ENCODE measurements at regions not wholly inside any gene's neighbourhood (a gene's known extent, or its start where the extent isn't known, plus 50 kb on each side); places are given as distances from the start of the nearest gene placed in this dataset.
"Not testable (repeated sequence)": the region's sequence is repeated elsewhere in the genome, so short reads cannot be mapped to it uniquely, and the experiment has no call there.

DNA sequence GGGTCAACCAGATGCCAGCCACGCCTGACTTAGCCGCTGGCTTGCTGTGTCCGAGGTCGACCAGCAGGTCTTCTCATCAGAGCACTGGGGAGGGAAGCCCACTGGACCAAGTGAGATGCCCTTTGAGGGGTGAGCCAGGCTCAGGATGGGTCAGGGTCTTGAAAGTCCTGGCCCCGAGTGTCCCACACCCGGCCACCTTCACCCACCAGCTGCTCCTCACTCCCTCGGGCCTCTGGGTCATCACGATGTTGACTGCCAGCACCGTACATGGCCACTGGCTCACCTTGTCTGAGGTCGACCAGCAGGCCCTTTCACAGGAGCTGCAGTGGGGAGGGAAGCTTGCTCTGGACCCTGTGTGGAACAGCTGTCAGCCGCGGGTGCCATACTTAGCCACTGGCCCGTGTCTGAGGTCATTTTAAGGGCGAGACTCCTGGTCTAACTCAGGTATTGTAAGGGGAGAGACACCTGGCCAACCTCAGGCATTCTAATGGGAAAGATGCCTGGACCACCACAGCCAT lies 1361.3 kb downstream of the UQCRFS1 start:
- DNase-seq (ENCODE audit: low spot score) = no peak

GRCh38 chr19:27851002-27851481 lies 1361.9 kb downstream of the UQCRFS1 start:
- no peak for DNase-seq (ENCODE audit: low spot score)

- no peak for DNase-seq (ENCODE audit: low spot score)
Observed at GRCh38 chr19:27846944-27847343, 1366.0 kb downstream of the UQCRFS1 start.

- DNase-seq (ENCODE audit: low spot score) = no peak
Observed at GRCh38 chr19:27844261-27844660, 1368.7 kb downstream of the UQCRFS1 start.

- DNase-seq (ENCODE audit: low spot score) = no peak
Observed at GRCh38 chr19:27843861-27844260, 1369.1 kb downstream of the UQCRFS1 start.

DNA sequence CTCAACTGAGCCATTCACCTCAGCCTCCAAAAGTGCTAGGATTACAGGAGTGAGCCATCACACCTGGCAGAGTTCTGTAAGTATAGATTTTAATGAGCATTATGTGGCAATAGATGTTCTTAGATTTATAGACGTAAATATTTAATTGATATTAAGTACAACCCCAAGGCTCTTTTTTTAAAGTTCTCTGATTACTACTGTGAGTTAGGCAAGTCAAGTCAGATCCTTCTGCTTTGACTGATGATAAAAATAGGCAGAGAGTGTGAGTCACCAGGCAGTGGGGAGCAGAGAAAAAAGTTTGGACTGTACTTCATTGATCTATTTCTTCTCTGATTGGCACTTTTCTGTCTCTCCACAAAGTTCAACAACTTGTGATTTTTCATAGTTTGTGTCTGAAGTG lies 1379.9 kb downstream of the UQCRFS1 start:
- peak; percentile 6 for DNase-seq (ENCODE audit: low spot score)

DNA sequence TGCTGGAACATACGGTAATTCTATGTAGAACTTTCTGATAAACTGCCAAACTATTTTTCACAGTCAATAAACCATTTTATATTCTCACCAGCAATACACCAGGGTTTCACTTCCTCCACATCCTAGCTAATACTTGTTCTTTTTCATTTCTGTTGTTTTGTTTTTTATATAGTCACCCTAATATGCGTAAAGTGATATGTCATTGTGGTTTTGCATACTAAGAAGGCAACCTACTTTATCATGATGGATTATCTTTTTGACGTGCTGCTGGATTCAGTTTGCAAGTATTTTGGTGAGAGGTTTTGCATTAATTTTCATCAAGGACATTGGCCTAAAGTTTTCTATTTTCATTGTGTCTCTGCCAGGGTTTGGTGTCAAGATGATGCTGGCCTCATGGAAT lies 1384.1 kb downstream of the UQCRFS1 start:
- no peak for DNase-seq (ENCODE audit: low spot score)

GRCh38 chr19:27824108-27824507 lies 1388.8 kb downstream of the UQCRFS1 start:
- no peak for DNase-seq (ENCODE audit: low spot score)

GRCh38 chr19:27822336-27822735 lies 1390.6 kb downstream of the UQCRFS1 start:
- DNase-seq (ENCODE audit: low spot score) = no peak

DNA sequence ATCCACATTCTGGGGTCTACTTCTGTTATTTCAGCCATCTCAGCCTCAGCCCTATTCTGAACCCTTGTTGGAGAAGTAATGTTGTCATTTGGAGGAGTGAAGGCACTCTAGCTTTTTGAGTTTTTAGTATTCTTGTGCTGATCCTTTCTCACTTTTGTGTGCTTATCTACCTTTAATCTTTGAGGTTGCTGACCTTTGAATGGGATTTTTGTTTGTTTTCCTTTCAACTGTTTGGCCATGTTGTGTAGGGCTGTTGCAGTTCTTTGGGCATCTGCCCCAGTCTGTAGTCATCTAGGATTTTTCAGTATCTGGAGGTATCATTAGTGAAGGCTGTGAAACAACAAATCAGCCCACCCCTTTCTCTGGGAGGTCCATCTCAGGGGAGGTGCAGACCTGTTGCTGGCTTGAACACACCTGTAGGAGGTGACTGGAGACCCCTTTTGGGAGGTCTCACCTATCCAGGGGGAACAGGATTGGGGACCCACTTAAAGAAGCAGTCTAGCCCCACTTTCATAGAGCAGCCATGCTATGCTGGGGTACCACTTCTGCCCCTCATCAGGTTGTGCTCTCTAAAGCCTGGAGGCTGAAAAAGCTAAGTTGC lies 1391.4 kb downstream of the UQCRFS1 start:
- no peak for DNase-seq (ENCODE audit: low spot score)

DNA sequence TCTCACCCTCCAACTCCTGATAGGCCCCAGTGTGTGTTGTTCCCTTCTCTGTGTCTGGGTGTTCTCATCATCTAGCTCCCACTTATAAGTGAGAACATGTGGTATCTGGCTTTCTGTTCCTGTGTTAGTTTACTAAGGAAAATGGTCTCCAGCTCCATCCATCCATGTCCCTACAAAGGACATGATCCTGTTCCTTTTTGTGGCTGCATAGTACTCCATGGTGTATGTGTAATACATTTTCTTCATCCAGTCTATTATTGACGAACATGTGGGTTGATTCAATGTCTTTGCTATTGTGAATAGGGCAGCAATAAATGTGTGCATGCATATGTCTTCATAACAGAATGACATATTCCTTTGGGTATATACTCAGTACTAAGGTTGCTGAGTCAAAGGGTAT lies 1397.0 kb downstream of the UQCRFS1 start:
- no peak for DNase-seq (ENCODE audit: low spot score)

- DNase-seq (ENCODE audit: low spot score) = not testable (repeated sequence)
Observed at GRCh38 chr19:27814834-27815233, 1398.1 kb downstream of the UQCRFS1 start.

DNA sequence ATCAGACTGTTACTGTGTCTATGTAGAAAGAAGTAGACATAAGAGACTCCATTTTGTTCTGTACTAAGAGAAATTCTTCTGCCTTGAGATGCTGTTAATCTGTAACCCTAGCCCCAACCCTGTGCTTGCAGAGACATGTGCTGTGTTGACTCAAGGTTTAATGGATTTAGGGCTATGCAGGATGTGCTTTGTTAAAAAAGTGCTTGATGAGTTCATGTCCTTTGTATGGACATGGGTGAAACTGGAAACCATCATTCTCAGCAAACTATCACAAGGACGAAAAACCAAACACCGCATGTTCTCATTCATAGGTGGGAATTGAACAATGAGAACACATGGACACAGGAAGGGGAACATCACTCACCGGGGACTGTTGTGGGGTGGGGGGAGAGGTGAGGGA lies 1398.7 kb downstream of the UQCRFS1 start:
- not testable (repeated sequence) for DNase-seq (ENCODE audit: low spot score)

GRCh38 chr19:27806471-27807070 lies 1406.4 kb downstream of the UQCRFS1 start:
- DNase-seq (ENCODE audit: low spot score) = no peak

GRCh38 chr19:27805848-27806247 lies 1407.1 kb downstream of the UQCRFS1 start:
- DNase-seq (ENCODE audit: low spot score) = no peak

- DNase-seq (ENCODE audit: low spot score) = not testable (repeated sequence)
Observed at GRCh38 chr19:27802293-27802692, 1410.7 kb downstream of the UQCRFS1 start.

DNA sequence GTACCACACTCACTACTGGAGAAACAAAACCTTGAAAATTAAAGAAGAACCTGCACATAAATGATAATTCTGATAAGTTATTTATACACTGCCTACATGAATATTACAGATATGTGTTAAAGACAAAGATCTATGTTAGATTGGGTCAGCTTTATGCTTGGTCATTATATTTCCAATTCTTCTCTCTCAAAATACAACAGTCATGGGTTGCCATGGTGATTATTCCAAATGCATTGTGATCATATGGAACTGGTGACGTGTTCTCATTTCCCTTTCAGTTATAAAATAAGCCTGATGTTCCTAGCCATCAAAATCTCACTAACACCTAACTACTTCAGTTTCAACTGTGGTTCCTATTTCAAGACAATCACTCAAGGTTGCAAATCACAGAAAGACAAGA lies 1416.4 kb downstream of the UQCRFS1 start:
- DNase-seq (ENCODE audit: low spot score) = no peak

DNA sequence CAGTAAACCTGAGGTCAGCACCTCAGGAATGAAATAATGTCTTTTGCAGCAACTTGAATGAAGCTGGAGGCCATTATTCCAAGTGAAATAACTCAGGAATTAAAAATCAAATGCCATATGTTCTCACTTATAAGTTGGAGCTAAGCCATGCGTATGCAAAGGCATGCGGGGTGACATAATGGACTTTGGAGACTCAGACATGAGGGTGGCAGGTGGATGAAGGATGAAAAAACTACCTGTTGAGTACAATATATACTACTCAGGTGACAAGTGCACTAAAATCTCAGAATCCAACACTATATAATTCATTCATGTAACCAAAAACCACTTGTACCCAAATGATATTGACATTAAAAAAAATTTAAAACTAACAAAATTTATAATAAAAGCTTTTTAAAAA lies 1416.9 kb downstream of the UQCRFS1 start:
- no peak for DNase-seq (ENCODE audit: low spot score)

DNA sequence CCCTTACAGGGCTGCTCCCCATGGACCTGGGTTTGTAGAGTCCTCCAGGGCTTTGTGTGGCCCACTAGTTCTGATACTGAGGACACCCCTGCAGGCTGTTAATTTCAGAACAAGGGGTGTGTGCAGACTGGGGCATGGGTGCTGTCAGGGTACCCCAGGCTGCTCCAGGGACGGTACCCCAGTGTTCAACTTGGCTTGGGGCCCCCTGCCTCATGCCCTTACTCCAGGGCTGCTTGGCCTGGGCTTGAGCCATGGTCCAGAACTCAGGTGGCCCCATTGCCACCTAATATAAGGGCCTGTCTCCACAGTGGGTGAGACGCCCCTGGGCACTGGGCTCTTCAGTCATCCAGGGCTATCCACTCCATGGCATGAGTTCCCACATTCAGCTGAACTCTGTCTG lies 1417.6 kb downstream of the UQCRFS1 start:
- DNase-seq (ENCODE audit: low spot score) = no peak

- DNase-seq (ENCODE audit: low spot score) = no peak
Observed at GRCh38 chr19:27794494-27795042, 1418.4 kb downstream of the UQCRFS1 start.

DNA sequence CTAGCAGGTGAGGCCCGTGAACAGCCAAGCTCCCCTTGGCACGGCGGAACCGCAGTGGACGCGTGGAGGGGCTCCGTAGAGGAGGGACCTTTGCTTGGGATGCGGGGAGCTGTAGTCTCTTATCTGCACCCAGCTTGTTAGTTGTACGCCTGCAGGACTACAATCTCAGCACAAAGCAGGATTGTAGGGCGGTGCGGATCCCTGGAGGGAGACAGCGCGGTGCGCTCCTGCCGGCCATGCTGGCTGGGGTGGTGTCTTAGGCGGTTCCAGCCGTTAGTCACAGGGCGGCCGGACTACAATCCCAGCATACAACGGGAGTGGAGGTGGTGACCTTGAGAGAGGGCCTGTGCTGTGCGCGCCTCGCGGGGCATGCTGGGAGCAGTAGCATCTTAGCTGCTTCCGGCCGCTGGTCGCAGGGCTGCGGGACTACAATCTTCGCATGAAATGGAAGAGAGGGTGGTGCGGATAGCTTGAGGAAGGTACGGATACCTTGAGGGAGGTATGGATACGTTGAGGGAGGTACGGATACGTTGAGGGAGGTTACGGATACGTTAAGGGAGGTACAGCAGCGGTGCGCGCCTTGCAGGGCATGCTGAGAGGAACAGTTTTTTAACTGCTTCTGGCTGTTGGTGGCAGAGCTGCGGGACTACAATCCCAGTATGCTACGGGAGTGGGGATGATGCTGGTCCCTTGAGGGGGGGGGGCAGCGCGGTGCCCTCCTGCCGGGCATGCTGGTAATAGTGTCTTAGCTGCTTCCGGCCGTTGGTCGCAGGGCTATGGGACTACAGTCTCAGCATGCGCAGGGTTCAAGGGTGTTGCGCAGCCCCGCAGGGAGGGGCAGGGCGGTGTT lies 1419.1 kb downstream of the UQCRFS1 start:
- DNase-seq (ENCODE audit: low spot score) = peak; percentile 96

DNA sequence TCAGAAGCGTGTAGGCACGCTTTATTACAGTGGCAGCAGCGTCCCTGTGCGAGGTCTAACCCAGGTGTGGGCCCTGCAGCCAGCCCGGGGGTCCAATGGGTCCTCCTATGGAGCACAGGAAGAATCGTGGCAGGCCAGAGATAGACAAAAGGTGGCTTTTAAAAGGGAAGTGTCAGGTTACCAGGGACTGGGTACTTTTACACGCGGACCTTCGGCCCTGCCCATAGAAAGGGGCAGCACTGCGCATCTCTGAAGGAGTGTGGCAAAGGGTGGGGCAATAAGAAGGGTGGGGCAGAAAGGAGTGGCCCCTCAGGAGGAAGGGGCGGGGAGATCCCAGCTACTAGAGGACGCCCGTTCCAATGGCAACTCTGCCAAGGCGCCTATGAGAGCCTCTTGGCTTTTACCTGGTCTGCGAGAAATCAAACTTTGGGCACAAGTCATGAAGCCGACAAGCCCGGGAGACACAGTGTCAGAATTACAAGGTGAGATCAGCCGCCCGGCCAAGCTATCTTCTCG lies 1419.8 kb downstream of the UQCRFS1 start:
- peak; percentile 79 for DNase-seq (ENCODE audit: low spot score)

Data from putamen (tissue), 1 donor.